BE2C (cell line): ENCODE measurements at regions not wholly inside any gene's neighbourhood (a gene's known extent, or its start where the extent isn't known, plus 50 kb on each side); places are given as distances from the start of the nearest gene placed in this dataset.

Source experiments
- DNase-seq: peaks from one replicate; pipeline ENCODE4 v3.0.0-alpha.2; 2020
- H3K27me3 ChIP-seq: fragments of 250-450 bp; sonication (Bioruptor Pico); 2 replicates; pipeline ENCODE4 v1.5.1; 2020; ENCODE audit warnings: mild to moderate bottlenecking
- H3K36me3 ChIP-seq: fragments of 250-450 bp; sonication (Bioruptor Pico); 2 replicates; pipeline ENCODE4 v1.5.1; 2020; ENCODE audit warnings: mild to moderate bottlenecking
- H3K4me1 ChIP-seq: fragments of 250-450 bp; sonication (Bioruptor Pico); 2 replicates; pipeline ENCODE4 v1.5.1; 2020
- H3K4me3 ChIP-seq: 2 replicates; pipeline ENCODE4 v1.5.1; 2011; ENCODE audit warnings: low read depth, low read length
- H3K9me3 ChIP-seq: fragments of 250-450 bp; sonication (Bioruptor Pico); 2 replicates; pipeline ENCODE4 v1.5.1; 2020
- CTCF ChIP-seq: IDR thresholded peaks from 2 replicates; pipeline ENCODE4 v1.5.1; 2012; ENCODE audit warnings: mild to moderate bottlenecking, low read depth, low read length

DNA sequence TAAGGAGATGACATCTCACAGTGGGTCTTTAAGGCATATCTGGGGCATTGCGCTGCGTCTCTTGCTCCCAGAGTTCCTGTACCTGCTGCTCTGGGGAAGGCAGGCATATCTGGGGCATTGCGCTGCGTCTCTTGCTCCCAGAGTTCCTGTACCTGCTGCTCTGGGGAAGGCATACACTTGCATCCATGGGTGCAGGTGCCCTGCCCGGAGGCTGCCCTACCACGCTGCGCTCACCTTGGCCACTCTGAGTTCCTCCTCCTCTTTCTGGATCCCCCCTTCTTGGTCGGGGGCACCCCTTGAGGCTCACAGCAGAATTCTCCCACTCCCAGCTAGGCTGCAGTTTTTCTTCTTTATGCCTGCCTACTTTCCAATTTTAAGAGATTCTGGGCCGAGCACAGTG lies 60.9 kb upstream of the TMTC4 start:
- Histone ChIP-seq H3K4me3 (no peak overlapping the region), H3K27me3 (peaks cover 6% of the 10 kb centered on the region; the same call in 1 of the 2 replicates), H3K36me3 (no peaks in the 10 kb centered on the region), H3K4me1 (no peaks in the 10 kb centered on the region), H3K9me3 (no peaks in the 10 kb centered on the region; the same call in 1 of the 2 replicates)
- no peak for DNase-seq
- TF ChIP-seq CTCF: no peak

DNA sequence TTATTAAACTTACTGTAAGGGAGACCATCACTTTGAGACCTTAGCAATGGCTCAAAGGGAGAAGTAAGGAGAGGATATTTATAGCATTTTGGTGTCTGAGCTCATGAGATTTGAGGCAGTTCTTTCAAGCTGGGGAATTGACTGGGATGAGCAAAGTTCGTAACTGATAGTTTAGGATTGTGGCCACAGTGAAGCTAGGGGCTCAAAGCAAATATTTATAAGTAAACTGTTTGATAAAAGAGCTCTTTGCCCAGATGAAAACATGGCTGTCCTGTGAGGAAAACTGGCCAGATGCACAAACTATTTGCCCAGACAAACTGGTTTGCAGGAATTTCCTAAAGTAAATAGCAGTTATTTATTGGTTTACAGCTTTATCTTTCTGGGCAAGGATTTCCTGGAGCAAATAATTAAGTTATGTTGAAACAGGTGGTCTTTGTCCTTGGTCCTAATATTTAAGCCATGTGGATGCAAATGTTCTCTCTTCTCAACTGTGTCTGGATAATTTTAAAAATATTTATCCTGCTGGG lies 59.7 kb upstream of the TMTC4 start:
- no peak overlapping the region for H3K4me3 ChIP-seq
- DNase-seq: no peak
- H3K9me3 ChIP-seq: no peaks in the 10 kb centered on the region; the same call in 1 of the 2 replicates
- H3K4me1 ChIP-seq: no peaks in the 10 kb centered on the region
- H3K36me3 ChIP-seq: no peaks in the 10 kb centered on the region
- peaks cover 6% of the 10 kb centered on the region; the same call in 1 of the 2 replicates for H3K27me3 ChIP-seq
- TF ChIP-seq CTCF: no peak

GRCh38 chr13:100733261-100733660 lies 58.7 kb upstream of the TMTC4 start:
- Histone ChIP-seq H3K36me3 (no peaks in the 10 kb centered on the region), H3K4me3 (no peak overlapping the region), H3K9me3 (no peaks in the 10 kb centered on the region), H3K4me1 (no peaks in the 10 kb centered on the region), H3K27me3 (peaks cover 6% of the 10 kb centered on the region; the same call in 1 of the 2 replicates)
- no peak for DNase-seq
- TF ChIP-seq CTCF: no peak

GRCh38 chr13:100728201-100728600 lies 53.6 kb upstream of the TMTC4 start:
- Histone ChIP-seq H3K4me3 (no peak overlapping the region), H3K36me3 (no peaks in the 10 kb centered on the region), H3K4me1 (no peaks in the 10 kb centered on the region), H3K9me3 (no peaks in the 10 kb centered on the region), H3K27me3 (no peaks in the 10 kb centered on the region)
- no peak for TF ChIP-seq CTCF
- no peak for DNase-seq

- H3K4me1 ChIP-seq: no peaks in the 10 kb centered on the region
- no peak for DNase-seq
Measured at GRCh38 chr13:100725472-100725871, 50.9 kb upstream of the TMTC4 start.

More at GRCh38 chr13:100725472-100725871, 50.9 kb upstream of the TMTC4 start:
- no peak for TF ChIP-seq CTCF
- Histone ChIP-seq H3K9me3 (no peaks in the 10 kb centered on the region), H3K27me3 (no peaks in the 10 kb centered on the region), H3K4me3 (no peak overlapping the region), H3K36me3 (no peaks in the 10 kb centered on the region)
